NCI-H2107 treated with DMSO at 0.1 percent for 48 hours (cell line): ENCODE measurements at regions not wholly inside any gene's neighbourhood (a gene's known extent, or its start where the extent isn't known, plus 50 kb on each side); places are given as distances from the start of the nearest gene placed in this dataset.
"Not testable (repeated sequence)": the region's sequence is repeated elsewhere in the genome, so short reads cannot be mapped to it uniquely, and the experiment has no call there.

Experiments
- DNase-seq: peaks from one replicate; lab custom pipeline; 2025; ENCODE audit not compliant: unreplicated experiment; lab: John Stamatoyannopoulos, UW

GRCh38 chr5:104452550-104452949 lies 890.0 kb upstream of the NUDT12 start:
- DNase-seq = no peak

DNA sequence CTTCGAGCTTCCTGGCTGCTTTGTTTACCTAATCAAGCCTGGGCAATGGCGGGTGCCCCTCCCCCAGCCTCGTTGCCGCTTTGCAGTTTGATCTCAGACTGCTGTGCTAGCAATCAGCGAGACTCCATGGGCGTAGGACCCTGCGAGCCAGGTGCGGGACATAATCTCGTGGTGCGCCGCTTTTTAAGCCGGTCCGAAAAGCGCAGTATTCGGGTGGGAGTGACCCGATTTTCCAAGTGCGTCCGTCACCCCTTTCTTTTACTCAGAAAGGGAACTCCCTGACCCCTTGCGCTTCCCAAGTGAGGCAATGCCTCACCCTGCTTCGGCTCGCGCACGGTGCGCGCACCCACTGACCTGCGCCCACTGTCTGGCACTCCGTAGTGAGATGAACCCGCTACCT lies 889.3 kb upstream of the NUDT12 start:
- not testable (repeated sequence) for DNase-seq

DNA sequence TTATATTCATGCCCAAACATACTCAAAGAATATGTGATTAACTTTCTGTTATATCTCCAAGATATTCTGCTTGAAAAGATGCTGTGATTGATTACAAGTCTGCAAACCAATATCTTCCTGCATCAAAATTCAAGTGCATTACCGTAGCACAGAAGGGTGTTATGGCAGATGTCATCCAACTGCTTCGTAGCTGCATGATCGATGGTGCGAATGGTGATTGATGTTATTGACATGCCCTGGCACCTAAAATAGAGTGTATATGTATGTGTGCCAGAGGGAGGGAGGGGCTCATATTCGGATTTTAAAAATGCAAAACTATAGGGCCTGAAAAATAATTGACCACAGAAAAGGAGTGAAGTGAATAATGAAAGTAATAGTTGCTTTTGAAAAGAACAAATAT lies 882.1 kb upstream of the NUDT12 start:
- no peak for DNase-seq

DNA sequence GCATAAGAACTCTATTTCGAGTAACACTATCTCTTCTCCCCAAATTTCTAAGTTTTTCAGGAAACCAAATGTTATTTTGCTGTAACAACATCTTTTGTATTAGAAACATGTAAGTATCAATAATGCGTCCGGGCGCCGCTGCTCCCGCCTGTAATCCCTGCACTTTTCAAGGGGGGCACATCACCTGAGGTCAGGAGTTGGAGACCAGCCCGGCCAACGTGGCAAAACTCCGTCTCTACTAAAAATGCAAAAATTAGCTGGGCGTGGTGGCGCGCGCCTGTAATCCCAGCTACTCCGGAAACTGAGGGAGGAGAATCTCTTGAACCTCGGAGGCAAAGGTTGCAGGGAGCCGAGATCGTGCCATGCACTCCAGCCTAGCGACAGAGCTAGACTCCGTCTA lies 881.1 kb upstream of the NUDT12 start:
- DNase-seq = no peak

DNA sequence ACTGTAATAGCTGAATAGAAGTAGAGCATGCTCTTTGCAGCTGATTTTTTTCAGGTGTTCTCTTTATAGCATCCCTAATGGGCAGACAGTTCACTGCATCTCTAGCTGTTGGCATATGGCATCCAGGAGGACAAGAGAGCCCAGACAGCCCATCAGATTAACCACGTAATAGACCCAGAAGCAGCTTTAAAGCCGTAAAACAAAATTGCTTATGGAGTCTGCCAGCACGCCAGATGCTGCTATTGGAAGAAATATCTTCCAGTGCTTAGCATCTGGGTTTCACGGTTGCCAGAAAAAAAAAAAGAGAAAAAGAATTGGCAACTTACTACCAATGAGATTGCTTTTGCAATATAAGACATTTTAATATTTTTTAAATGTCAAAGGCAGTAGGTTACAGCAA lies 869.4 kb upstream of the NUDT12 start:
- DNase-seq = peak; percentile 2

- DNase-seq = no peak
Measured at GRCh38 chr5:104431002-104431620, 868.5 kb upstream of the NUDT12 start.

DNA sequence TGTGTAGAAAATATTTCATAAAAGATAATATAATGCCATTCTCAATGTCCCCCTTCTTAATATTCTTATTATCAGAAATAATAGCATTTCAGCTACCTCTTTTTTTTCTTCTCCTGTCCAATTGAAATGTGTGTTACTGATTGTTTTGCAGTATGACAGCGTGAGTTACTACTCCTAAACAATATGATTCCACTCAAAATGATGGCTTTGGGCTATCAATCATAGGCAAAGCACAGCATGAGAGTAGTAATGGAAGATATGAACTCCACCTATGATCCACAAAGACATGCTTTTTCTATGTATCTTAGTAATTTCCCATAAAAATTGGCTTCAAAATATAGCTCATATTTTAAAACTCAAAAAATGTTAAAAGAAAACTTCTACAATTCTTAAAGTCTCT lies 867.3 kb upstream of the NUDT12 start:
- no peak for DNase-seq

- DNase-seq = no peak
Measured at GRCh38 chr5:104421431-104421830, 858.8 kb upstream of the NUDT12 start.

GRCh38 chr5:104418056-104418455 lies 855.5 kb upstream of the NUDT12 start:
- DNase-seq = no peak

GRCh38 chr5:104412649-104413240 lies 850.2 kb upstream of the NUDT12 start:
- DNase-seq = no peak

DNA sequence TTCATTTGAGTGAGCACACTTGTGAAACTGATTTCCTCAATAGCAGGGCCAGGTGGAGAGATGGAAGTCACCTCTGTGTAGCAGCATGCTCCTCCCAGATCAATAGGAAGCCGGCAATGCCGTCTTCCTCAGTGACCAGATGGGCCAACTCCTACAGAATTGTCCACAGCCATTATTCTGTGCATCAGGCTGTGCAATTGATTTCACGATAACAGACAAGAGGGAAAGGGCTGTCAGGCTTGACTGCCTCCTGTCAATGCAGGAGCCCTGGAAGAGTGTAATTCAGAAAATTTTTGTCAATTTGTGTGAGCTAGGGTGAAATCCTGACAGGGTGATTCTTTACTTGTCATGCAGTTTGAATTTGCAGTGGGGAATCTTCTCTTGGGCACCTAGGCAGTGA lies 838.4 kb upstream of the NUDT12 start:
- no peak for DNase-seq

DNA sequence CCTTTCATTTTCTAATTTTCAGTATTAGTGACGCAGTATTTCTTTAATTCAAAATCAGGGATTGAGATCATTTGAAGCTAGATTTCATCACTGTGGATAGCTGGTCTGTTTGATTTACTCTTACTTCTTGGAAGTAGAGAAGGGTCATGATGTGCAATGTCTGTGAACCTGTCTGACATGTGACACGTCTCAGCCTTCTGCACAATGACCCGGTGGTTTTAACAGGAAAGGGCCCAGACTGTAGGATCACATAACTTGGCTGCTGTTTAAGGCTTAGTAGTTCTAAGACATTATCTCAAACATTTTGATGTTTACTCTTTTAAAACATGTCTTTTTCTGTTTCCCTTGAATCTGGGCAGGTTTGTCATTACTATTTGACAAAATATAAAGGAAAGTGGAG lies 823.3 kb upstream of the NUDT12 start:
- DNase-seq = no peak

GRCh38 chr5:104375345-104375744 lies 812.8 kb upstream of the NUDT12 start:
- DNase-seq = no peak

DNA sequence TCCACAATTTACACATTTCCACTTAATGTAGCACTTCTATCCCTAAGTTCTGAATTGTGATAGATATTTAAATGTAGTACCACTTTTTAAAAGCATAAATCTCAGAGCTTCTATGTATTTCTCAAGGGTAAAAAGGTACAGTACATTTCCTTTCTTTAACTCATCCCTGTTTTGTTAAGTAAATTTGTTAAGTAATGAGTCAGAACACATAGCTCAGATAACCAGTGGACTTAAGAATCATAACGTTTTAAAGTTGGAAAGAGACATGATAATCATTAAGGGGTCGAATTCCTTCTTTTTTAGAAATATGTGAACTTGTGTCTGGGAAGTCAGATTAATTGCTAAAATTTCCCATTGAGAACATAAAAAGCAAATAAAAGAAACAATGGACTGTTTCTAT lies 810.2 kb upstream of the NUDT12 start:
- no peak for DNase-seq

DNA sequence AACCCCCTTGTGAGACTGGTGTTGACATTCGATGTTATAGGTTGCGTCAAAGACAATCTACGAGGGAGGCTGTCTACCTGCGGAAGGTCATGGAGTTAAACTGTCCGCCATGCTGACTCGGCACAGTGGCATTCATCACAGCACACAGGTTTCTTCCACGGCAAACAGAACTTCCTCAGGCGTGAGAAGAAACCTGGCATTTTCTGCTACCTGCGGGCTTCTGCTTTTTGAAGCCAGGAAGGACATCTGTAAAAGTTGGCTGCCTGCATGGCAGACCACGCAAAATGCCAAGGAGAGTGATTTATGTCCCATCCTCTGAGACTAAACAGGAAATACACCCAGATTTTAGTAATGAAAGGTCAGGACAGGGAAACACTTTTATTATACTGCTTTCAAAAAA lies 809.8 kb upstream of the NUDT12 start:
- DNase-seq = no peak

- DNase-seq = no peak
Measured at GRCh38 chr5:104370523-104370922, 807.9 kb upstream of the NUDT12 start.

DNA sequence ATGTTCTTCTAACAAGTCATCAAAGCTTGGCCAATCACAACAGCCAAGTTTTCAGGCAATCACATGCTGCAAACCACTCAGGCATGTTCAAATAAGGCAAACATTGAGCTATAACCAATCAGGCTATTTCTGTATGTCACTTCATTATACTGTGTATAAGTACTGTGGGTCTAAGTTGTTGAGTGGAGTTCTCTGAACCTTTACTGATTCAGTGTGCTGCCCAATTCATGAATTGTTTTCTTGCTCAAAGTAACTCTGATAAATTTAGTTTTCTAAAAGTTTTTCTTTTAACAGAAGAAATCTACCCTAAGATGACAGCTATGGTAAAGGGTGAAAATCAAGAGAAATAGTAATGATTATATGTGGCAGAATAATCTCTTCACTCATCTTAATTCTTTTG lies 805.4 kb upstream of the NUDT12 start:
- no peak for DNase-seq

GRCh38 chr5:104363567-104363966 lies 801.0 kb upstream of the NUDT12 start:
- DNase-seq = no peak

- no peak for DNase-seq
Measured at GRCh38 chr5:104361932-104362331, 799.3 kb upstream of the NUDT12 start.

DNA sequence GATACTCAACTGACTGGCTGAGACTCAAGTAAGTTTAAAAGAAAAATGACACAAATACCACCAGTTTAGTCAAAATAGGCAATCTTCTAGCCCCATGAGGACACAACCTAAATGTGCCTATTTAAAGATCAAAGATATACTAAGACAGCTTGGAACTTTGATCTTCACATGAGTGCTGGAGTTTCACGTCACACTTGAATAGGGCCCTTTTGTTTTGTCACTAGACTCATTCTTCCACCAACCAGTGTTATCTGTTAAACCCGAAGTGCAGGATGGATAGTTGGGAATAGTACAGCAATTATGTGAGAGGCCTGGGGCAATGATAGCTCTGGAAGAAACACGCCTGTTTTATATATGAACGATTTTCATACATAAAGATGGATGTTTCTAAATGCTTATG lies 792.8 kb upstream of the NUDT12 start:
- DNase-seq = no peak

DNA sequence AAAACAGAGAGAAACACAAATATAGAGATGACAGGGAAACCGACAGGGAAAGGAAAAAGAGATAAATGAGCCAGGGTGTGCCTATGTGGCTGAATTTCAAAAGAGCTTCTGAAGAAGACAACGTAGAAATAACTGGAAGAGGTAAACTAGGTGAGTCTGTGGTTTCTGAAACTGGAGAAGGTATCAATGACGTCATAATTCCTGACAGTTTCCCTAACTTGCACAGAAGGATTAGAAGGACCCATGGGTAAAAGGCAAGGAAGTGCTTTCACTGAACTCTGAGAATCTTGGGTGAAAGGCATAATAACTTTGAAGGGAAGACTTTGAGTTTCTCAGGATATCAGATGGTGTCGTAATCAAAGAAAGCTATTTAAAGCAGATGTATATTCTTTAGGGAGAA lies 790.8 kb upstream of the NUDT12 start:
- DNase-seq = no peak

GRCh38 chr5:104352954-104353353 lies 790.4 kb upstream of the NUDT12 start:
- no peak for DNase-seq

GRCh38 chr5:104347119-104347708 lies 784.6 kb upstream of the NUDT12 start:
- DNase-seq = peak; percentile 8
